Esophagus muscularis mucosa (tissue), 3 donors: ENCODE measurements at regions not wholly inside any gene's neighbourhood (a gene's known extent, or its start where the extent isn't known, plus 50 kb on each side); places are given as distances from the start of the nearest gene placed in this dataset.

Experiments
- CTCF ChIP-seq, 3 experiments: fragments of 200-600 bp in 2 of 3; fragments of 450-650 bp in 1 of 3; sonication (generic) in 2 of 3; IDR thresholded peaks; one replicate each; pipeline ENCODE4 v1.5.1; 2017 to 2019; ENCODE audit warnings: antibody characterized with exemption in 3 of 3, mild to moderate bottlenecking in 2 of 3, moderate library complexity in 1 of 3
- POLR2AphosphoS5 ChIP-seq, 2 donors: sonication (generic); formaldehyde crosslinking; IDR thresholded peaks; one replicate each; pipeline ENCODE4 v1.6.1; 2017; ENCODE audit warnings: antibody characterized with exemption in 2 of 2

GRCh38 chr21:31396399-31396798, 52.3 kb upstream of the TIAM1 start:
- no peak for TF ChIP-seq CTCF (IDR thresholded peaks at IDR 0.05)
- no peak for TF ChIP-seq POLR2AphosphoS5 (IDR thresholded peaks at IDR 0.05)
